G401 (cell line): ENCODE measurements at regions not wholly inside any gene's neighbourhood (a gene's known extent, or its start where the extent isn't known, plus 50 kb on each side); places are given as distances from the start of the nearest gene placed in this dataset.

ENCODE experiments used
- DNase-seq: peaks from one replicate; pipeline ENCODE4 v3.0.0-alpha.2; 2015; ENCODE audit warnings: low spot score
- in situ Hi-C: cut with HindIII; loops from 2 replicates; pipeline ENCODE4 v1.10.0; 2016; ENCODE audit warnings: low sequenced_read_pairs, mixed read lengths

DNA sequence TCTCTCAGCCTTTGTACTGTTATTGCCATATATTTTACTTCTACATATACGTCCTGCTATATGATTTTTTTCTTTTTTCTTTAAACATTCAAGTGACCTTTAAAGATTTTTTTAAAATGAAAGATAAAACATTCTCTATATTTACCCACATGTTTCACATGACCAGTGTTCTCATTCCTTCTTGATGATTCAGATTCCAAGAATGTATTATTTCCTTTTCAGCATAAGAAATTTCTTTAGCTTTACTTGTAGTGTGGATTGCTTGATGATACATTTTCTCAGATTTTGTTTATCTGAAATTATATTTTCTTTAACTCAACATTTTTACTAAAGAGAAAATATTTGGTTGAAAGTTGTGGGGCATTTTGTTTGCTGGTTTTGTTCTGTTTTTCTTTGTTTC is 792.1 kb downstream of the BRINP1 start:
- in situ Hi-C loops: no loop called here
- no peak for DNase-seq

DNA sequence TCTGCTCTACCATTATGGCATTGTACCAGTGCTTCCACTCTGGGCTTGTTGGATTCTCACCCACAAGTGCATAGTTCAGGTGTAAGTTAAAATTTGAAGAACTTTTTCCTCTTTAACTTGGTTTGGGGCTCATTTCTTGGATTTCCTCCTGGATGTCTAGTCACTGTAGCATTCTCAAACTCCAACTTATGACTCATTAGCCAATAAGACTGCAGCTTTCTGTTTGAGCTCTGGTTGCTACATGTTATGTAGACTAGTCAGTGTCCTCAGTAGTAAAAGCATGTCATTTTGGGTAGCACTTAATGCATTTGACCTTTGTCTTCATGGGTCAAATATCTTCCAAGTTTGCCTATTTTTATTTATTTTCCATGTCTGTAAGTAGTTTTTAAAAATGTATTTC is 790.8 kb downstream of the BRINP1 start:
- in situ Hi-C loops: no loop called here

DNA sequence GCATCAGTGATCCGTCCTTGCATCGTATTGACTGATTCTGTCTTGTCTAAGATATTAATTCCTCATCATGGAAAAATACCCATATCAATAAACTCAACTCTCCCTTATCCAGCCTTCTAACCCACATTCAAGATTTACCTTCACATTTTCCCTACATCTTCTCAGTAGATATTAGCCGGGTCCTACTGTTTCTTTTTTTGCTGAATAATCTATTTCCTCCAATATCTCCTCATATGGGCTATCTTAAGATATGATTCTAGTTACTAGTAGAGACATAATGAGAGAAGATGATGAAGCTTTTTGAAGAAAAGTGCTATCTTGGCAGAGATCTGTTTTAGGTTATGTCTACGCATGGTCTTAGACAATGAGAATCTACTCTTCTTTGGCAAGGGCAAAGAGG is 785.8 kb downstream of the BRINP1 start:
- in situ Hi-C loops: no loop called here

More for the DNA sequence above, 790.8 kb downstream of the BRINP1 start:
- no peak for DNase-seq

DNA sequence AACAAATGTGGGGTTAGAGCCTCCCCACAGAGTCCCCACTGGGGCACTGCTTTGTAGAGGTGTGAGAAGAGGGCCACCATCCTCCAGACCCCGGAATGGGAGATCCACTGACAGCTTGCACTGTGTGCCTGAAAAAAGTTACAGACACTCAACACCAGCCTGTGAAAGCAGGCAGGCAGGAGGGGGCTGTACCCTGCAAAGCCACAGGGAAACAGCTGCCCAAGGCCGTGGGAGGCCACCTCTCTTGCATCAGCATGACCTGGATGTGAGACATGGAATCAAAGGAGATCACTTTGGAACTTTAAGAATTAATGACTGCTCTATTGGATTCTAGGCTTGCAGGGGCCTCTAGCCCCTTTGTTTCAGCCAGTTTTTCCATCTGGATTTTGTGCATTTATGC is 782.3 kb downstream of the BRINP1 start:
- DNase-seq: no peak
- in situ Hi-C loops: no loop called here

More for the DNA sequence above, 785.8 kb downstream of the BRINP1 start:
- no peak for DNase-seq

DNA sequence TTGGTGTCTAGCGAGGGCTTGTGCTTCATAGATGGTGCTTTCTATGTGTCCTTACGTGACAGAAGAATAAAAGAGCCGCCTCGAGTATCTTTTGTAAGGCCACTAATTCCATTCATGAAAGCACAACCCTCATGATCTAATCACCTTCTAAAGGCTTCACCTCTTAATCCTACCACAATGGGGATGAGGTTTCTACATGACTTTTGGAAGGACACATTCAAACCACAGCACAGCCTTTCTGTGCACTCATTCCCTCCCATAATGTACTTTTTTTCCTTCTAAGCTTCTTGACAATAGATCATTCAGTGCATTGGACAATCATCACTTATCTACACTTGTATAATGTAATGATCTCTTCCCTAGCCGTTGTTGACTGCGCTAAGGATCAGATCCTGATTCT is 774.8 kb downstream of the BRINP1 start:
- in situ Hi-C loops: no loop called here

DNA sequence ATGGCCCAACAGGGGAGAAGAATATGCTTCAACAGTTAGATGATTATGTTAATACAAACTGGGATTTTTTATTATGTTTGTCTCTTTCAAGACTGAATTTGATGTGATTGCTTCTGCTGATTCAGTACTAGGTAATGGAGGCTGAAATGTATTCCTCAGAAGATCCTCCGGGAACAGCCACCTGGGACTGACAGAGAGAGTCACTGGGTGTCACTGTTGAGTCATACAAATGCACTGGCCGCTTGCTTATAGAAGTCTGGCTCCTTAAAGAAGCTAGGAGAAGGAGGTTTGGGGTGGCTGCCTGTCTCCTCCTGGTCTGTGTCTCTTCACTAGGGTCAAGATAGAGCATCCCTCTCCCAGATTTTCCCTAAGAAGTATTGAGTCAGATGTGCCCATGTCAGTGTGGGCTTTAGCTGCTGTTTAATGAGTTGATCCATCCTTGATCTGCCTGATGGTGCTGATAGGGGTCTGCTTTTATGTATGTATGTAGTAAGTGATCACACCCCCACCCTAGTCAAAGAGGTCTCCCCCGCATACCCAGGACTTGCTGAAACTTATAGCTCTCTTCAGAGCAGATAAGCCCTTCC is 773.4 kb downstream of the BRINP1 start:
- in situ Hi-C loops: no loop called here
- DNase-seq: peak; percentile 91

More for the DNA sequence above, 774.8 kb downstream of the BRINP1 start:
- DNase-seq: no peak

DNA sequence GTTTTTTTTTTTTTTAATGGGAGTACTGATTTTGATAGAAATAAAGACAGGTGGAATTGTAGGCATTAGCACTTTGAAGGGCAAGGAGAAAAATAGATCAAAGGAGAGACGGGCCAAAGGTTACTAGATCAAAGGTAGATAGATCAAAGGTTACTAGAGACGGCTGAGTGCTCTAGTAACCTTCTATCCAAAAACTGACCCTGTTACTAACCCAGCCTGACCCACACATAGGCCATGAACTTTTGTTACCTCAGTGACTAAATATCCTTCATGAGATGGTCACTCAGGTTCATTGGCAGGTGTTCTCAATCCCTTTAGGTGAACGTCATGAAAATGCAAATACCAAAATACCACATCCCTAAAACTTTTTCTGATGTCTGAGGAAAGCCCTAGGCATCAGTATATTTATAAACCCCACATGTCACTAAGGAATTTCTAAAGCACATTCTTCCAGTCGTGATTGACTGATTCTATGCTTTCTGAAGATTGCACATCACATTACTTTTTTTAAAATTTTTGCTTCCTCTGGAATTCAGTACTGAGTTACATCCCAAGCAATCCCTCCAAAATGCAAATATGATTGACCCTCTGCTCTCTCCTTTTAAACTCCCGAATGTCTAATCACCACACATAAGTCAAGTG is 772.7 kb downstream of the BRINP1 start:
- in situ Hi-C loops: no loop called here
- DNase-seq: no peak

DNA sequence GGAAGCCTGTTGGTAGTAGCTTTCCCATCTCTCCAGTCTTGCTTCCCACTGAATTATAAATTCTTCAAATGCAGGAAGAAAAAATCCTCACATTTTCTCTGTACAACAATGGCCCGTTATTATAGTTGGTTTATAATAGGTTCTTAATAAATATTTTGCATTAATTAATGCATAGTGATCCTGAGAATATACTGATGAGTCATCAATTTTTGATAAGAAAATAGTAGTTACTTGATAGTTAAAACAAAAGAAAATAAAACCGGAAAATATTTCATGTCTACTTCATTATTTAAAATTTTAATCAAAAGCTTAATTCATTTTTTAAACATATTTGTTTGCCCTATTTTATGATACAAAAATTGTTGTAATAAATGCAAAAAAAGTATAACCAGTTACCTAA is 762.6 kb downstream of the BRINP1 start:
- in situ Hi-C loops: no loop called here
- no peak for DNase-seq

DNA sequence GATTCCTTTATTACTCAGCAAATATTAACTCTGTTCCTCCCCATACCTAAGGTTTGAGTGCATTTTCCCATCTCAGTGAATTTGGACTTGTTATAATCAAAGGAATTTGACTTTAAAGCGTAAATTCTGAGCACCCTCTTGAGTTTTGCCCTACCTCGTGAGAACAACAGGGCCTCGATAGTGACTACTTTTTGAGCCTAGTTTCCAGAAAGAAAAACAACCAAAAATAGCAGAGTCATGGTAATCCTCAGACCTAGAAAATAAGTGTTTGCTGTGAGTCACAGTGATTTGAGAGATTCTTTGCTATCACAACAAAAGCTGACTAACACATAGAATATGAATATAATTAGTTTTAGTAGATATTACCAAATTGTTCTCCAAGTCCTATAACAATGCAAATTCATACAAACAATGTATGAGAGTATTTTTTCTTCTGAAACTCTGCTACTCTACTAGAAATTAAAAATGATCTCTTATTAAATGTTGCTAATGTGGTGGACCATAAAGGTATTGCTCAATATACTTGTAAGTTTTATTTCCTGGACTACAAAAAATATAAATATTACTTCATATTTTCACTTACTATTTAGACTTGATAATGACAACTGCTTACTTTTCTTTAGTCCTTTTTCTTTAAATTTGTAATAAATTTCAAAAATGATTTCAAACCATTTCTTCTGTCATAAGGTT is 759.7 kb downstream of the BRINP1 start:
- no peak for DNase-seq
- in situ Hi-C loops: no loop called here

DNA sequence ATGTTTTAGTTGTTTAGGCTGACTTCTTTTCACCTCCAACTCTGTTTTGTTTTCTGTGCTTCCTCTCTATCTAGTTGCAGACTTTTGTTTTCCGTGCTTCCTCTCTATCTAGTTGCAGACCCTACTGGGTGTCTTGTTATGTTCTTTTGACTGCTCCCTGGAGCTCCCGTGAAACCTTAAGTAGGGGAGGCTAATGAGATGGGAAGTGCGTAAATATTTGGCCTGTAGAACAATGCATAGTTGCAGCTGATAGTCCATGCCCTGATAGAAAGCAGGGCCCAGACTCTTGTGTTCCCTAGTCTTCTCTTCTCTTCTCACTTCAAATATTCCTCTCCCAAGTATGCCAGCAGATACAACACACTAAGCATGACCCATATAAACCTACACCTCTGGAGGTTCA is 757.0 kb downstream of the BRINP1 start:
- in situ Hi-C loops: no loop called here
- DNase-seq: no peak

DNA sequence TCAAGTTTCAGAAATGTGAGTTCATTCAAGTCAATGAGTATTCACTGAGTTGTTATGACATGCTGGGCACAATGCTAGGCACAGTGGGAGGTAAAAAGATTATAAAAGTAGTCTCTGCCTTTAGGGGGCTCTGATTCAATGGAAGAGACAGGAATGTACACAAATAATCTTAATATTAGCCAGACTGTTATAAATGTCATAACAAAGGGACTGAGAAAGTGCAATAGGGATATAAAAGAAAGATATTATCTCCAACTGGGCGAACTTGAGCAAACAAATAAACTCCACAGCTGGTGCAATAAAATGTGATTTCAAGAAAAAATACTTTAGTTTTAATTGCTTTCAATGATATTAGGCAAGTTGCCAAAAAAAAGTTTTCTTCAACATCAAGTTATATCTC is 755.2 kb downstream of the BRINP1 start:
- in situ Hi-C loops: no loop called here

DNA sequence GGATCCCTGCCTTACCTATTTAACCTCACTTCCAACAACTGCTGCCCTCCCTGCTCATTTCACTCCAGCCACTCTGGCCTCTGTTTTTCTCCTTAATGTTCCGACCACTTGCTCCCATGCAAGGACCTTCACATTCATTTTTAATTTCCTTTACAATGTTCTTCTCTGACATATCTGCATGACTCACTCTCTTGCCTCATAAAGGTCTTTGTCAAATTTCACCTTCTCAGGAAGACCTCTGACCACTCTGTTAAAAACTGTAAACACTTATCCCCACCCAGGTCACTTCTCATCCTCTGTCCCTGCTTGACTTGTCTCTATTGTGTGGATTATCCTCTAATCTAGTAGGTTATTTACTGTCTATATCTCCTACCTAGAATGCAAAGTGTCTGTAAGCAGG is 751.2 kb downstream of the BRINP1 start:
- no peak for DNase-seq
- in situ Hi-C loops: no loop called here

More for the DNA sequence above, 755.2 kb downstream of the BRINP1 start:
- no peak for DNase-seq

DNA sequence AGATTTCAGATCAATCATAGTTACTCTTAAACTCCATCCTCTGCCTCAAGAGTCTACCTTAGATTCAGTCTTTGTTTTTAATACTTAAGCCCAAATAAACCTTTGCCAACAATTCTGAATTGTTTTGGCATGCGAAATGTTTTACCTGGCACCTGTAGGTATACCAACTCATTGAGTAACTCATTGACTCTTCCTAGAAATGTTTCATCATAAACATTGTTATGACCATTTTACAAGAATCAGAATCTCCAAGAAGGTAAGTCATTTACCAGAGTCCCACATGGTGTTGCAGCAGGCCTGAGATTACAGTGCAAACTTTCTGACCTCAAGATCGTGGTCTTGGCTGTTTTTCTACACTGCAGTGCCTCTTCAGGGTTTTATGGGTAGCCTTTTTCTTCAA is 750.4 kb downstream of the BRINP1 start:
- in situ Hi-C loops: no loop called here
- no peak for DNase-seq

DNA sequence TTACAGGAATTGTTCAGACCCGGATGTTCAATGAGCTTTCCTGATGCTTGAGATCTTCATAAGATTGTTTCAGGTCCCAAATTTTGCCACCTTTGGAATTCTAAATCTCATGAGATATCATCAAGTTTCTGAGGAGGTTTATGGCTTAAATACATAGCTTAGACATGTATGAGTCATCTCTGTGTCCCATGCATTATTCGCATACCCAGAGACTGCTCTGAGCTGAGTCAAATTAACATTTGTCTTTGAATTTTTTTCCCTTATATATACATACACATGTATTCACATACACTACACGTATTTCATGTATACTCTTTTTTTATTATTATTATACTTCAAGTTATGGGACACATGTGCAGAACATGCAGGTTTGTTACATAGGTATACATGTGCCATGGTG is 744.6 kb downstream of the BRINP1 start:
- in situ Hi-C loops: no loop called here
- DNase-seq: no peak

DNA sequence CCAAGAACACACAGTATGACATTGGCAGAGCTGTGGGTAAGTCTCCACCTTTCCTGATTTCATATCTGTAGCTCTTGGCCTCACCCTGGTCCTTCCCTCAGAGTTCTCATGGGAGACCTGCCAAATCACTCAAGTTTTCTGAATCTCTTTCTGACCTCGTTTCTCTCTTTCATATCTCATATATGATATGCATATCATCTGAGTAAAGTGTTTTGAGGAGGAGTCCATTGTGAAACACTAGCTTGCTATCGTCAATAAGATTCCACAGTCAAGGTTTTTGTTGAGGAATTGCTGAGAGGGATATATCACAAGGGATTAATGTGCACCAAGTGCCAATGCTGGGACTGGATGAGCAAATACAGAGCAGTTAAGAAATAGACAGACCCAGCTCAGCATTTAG is 739.2 kb downstream of the BRINP1 start:
- no peak for DNase-seq
- in situ Hi-C loops: no loop called here

DNA sequence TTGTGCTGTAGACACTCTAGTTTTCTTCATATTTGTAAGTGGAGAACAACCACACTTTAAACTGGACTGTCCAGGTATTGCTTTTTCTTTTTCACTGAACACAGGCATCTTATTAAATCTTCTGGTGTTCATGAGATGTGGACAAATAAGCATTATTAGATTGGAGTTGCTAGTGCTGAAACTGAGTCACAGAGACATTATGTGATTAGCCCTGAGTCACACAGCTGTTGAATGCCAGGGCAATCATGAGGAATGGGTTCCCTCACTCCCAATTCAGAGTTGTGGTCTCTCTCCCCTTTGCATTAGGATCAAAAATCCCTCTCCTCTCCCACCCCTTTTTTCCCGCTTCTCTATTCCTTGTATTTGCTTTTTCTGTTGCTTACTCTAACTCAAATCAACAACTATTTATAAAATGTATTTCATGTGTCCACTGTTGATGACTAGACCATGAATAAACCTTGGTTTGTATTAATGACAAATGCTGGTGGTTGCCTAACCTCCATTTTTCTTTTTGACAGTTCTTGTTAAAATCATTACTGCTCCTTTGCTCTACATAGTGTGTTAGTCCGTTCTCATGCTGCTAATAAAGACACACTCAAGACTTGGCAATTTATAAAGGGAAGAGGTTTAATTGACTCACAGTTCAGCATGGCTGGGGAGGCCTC is 738.2 kb downstream of the BRINP1 start:
- no peak for DNase-seq
- in situ Hi-C loops: no loop called here

DNA sequence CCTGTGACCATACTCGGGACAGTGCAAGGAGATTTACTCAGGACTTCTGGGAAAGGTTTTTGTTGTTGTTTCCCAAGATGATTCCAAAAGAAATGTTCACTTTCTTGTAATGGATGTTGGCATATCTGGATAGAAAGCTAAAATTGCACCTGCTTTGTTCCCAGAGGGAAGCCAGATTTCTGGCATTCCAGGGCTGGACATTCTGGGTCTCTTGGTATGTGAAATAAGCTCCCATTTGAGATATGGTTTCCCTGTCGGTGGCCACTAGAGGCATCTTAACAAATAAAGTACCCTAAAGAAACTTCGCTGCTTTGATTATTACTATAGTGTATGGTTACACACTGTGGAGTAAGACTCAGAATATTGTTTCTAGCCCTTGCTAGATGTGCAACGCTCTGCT is 737.3 kb downstream of the BRINP1 start:
- no peak for DNase-seq
- in situ Hi-C loops: no loop called here

DNA sequence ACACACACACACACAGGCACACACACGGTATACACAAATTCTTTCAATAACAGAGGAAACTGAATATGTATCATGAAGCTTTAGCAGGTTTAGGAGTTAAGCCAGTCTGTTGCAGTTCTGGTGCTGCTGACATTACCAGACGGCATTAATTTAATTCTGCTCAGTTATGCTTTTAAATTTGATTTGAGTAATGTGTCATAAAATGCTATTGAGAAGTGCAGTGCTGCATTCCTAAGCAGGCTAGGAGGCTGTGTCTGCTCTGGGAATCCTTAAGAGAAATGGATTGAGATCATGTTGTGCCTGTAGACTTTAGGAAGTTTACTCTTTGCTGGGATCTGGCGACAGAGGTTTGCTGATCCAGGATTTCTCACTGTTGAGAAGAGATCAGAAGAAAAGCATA is 733.8 kb downstream of the BRINP1 start:
- in situ Hi-C loops: no loop called here
- no peak for DNase-seq

DNA sequence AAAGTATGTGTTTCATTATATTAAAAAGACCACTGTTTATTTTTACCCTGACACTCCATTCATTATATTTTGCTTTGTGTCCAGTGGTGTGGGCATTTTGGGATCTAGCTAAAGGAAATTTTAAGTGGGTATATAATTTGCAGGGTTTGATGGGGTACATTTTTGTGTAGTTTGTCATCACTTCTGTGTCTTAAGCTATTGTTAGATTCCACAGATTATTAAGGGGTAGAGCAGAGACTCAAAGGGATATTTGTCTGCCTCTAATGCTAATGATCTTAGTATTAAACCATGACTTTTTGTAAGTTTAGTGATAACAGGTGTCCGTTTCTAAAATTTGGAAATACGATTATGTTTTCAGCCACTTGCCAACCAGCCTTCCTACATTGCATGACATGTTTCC is 731.6 kb downstream of the BRINP1 start:
- no peak for DNase-seq
- in situ Hi-C loops: no loop called here

DNA sequence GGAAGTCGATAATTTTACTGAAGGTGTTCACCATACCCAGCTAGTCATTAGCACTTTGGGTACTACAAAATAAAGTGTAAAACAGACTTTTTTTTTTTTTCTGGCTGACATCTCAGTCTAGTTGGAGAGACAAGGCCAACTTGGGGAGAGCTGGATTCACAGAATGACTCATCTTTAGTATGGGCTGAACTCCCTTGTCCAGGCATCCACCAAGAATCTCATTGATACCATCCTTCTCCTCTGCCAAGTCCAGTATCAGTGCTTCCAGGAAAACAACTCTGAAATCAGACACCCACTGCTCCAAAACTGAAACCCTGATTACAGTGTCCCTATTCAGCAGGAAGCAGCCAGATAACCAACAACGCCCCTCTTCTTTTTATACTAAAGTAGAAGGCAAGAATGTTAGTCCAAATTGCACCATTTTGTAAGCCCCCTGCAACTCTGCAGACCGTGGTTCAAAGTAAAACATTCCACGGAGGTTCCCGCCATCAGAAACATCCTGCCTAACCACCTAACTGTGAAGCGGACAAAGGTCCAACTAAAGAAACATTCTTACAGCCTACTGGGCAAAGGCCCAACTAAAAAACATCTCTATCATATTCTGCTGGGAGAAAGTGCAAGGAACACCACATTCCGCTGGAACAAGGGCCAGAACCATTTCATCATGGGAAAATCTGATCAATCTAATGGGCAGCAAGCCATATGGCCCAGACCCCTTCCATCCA is 728.2 kb downstream of the BRINP1 start:
- in situ Hi-C loops: no loop called here
- DNase-seq: no peak
